ENCODE measurements at regions not wholly inside any gene's neighbourhood (a gene's known extent, or its start where the extent isn't known, plus 50 kb on each side); places are given as distances from the start of the nearest gene placed in this dataset.

DNA sequence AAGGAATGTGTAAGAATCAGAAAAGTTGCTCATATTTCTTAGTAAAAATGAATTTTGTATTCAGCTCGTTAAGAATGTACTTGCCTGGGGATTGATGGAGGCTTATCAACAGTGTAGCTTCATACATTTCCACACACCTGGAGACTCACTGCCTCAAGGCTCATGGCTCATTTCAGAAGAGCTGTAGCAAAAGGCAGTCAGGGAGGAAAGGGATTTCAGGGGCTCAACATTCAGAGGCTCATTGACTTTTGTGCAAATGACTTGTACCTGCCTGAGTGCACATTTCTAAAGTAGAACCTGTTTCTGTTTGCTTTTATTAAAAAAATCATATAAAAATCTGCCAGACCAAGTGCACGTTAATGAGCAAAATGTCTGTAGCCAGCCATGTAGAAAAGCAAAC, 304.4 kb downstream of the KCNS3 start:
- no peaks in the 10 kb centered on the region for H3K9me3 ChIP-seq (ENCODE audit: control insufficient read depth, insufficient read depth, low read length)
- H3K14ac ChIP-seq (replicated peaks; ENCODE audit: low read depth, low read length): no peak overlapping the region
- in situ Hi-C loops (cut with MboI; ENCODE audit: low sequenced_read_pairs): no loop called here
- H2AFZ ChIP-seq (replicated peaks; ENCODE audit: low read length, poor library complexity): no peak overlapping the region
- no peaks in the 10 kb centered on the region for H3K36me3 ChIP-seq (ENCODE audit: control insufficient read depth, insufficient read depth, low read length)
- TF ChIP-seq POLR2A (IDR thresholded peaks at IDR 0.05; ENCODE audit: low read depth, low read length) (no peak), MAFK (IDR thresholded peaks at IDR 0.05; ENCODE audit: low read depth, low read length) (no peak), CEBPB (IDR thresholded peaks at IDR 0.05; ENCODE audit: low read depth, low read length) (no peak), FOS (IDR thresholded peaks at IDR 0.05; ENCODE audit: low read depth, low read length) (no peak), MAZ (IDR thresholded peaks at IDR 0.05; ENCODE audit: borderline replicate concordance, low read depth, low read length) (no peak), SMC3 (IDR thresholded peaks at IDR 0.05; ENCODE audit: low read depth, low read length) (no peak), RAD21 (IDR thresholded peaks at IDR 0.05; ENCODE audit: low read length) (no peak), CHD1 (IDR thresholded peaks at IDR 0.05; ENCODE audit: low read depth, low read length) (no peak), NFE2L2 (IDR thresholded peaks at IDR 0.05; ENCODE audit: low read depth, low read length) (no peak), RCOR1 (IDR thresholded peaks at IDR 0.05; ENCODE audit: insufficient replicate concordance, low read length) (no peak), MXI1 (IDR thresholded peaks at IDR 0.05; ENCODE audit: borderline replicate concordance, low read depth, low read length) (no peak)
- TF ChIP-seq, protein P1, sequence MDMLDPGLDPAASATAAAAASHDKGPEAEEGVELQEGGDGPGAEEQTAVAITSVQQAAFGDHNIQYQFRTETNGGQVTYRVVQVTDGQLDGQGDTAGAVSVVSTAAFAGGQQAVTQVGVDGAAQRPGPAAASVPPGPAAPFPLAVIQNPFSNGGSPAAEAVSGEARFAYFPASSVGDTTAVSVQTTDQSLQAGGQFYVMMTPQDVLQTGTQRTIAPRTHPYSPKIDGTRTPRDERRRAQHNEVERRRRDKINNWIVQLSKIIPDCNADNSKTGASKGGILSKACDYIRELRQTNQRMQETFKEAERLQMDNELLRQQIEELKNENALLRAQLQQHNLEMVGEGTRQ (IDR thresholded peaks at IDR 0.05; ENCODE audit: low read depth, low read length): no peak
- TF ChIP-seq, protein P2, sequence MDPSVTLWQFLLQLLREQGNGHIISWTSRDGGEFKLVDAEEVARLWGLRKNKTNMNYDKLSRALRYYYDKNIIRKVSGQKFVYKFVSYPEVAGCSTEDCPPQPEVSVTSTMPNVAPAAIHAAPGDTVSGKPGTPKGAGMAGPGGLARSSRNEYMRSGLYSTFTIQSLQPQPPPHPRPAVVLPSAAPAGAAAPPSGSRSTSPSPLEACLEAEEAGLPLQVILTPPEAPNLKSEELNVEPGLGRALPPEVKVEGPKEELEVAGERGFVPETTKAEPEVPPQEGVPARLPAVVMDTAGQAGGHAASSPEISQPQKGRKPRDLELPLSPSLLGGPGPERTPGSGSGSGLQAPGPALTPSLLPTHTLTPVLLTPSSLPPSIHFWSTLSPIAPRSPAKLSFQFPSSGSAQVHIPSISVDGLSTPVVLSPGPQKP (IDR thresholded peaks at IDR 0.05; ENCODE audit: borderline replicate concordance, low read depth, low read length): no peak
- no peaks in the 10 kb centered on the region for H3K9me1 ChIP-seq (ENCODE audit: insufficient read depth, low read length)
- H3K23ac ChIP-seq (ENCODE audit: low read depth, low read length): no peak overlapping the region
- no peak overlapping the region for H2AK5ac ChIP-seq (ENCODE audit: low read depth, low read length)
- intact Hi-C loops (cut with micrococcal nuclease): no loop called here
- BruUV-seq (replicated peaks): no TSS peak
- H3K4ac ChIP-seq (ENCODE audit: low read depth, low read length): no peak overlapping the region
- POLR2A ChIA-PET (ENCODE audit: unreplicated experiment): interaction anchor here (0.6 kb wide), 1 partner anchor 190 kb away, joined by 3 read pairs; no protein-coding TSS in a partner anchor
- H4K91ac ChIP-seq (ENCODE audit: insufficient read depth, low read depth, low read length): no peak overlapping the region
- peaks cover 2% of the 10 kb centered on the region; the same call in 1 of the 2 replicates for H3K4me1 ChIP-seq (ENCODE audit: control insufficient read depth, insufficient read depth, low read length)
- H2AK9ac ChIP-seq (replicated peaks; ENCODE audit: low read depth, low read length, poor library complexity): no peak overlapping the region
- no peak overlapping the region for H3K27ac ChIP-seq (ENCODE audit: insufficient read depth, low read length)
- H3K79me1 ChIP-seq (ENCODE audit: low read depth in 1 of 2, low read length in 2 of 2): no peaks in the 10 kb centered on the region
- H3K4me2 ChIP-seq (ENCODE audit: low read depth, low read length): no peak overlapping the region
- H3K9ac ChIP-seq (ENCODE audit: low read depth, low read length): no peak overlapping the region
- H2BK15ac ChIP-seq (ENCODE audit: low read depth, low read length): no peak overlapping the region
- WGBS, 2 experiments (ENCODE audit: extremely low coverage in 2 of 2, insufficient read length in 1 of 2): no CpG with 5 or more reads among the region's 2 CpGs
- H3K4me3 ChIP-seq (ENCODE audit: insufficient read depth, low read depth, low read length): no peak overlapping the region
- H4K8ac ChIP-seq (ENCODE audit: low read depth in 2 of 2, low read length in 2 of 2): no peak overlapping the region
- H3K27me3 ChIP-seq (ENCODE audit: control insufficient read depth, insufficient read depth, low read length): peaks cover 9% of the 10 kb centered on the region
- H3K56ac ChIP-seq (ENCODE audit: extremely low read depth, insufficient read depth, low read length): no peak overlapping the region
- H2BK120ac ChIP-seq (ENCODE audit: low read depth, low read length): no peak overlapping the region
- no peak overlapping the region for H2BK20ac ChIP-seq (ENCODE audit: low read depth, low read length)
- CTCF ChIA-PET: no interaction called here
- no peak overlapping the region for H3K18ac ChIP-seq (ENCODE audit: low read depth, low read length)
- H4K5ac ChIP-seq (ENCODE audit: low read depth, low read length): no peak overlapping the region
- H2BK5ac ChIP-seq (ENCODE audit: low read depth, low read length, poor library complexity, severe bottlenecking): no peak overlapping the region
- dilution Hi-C loops (cut with HindIII; ENCODE audit: low sequenced_read_pairs, unreplicated experiment): no loop called here
- no peak for ATAC-seq (ENCODE audit: low read depth)
- no peak for DNase-seq
- no peaks in the 10 kb centered on the region for H4K20me1 ChIP-seq (ENCODE audit: insufficient read depth, low read length)

Measured in IMR-90 (cell line).